ENCODE measurements at regions not wholly inside any gene's neighbourhood (a gene's known extent, or its start where the extent isn't known, plus 50 kb on each side); places are given as distances from the start of the nearest gene placed in this dataset.

GRCh38 chr10:44668336-44668735 is 242.8 kb upstream of the TMEM72 start:
- no peak for TF ChIP-seq CTCF (IDR thresholded peaks at IDR 0.05; ENCODE audit: poor library complexity)
- no peak for TF ChIP-seq EZH2phosphoT487 (IDR thresholded peaks at IDR 0.05; ENCODE audit: low read depth, severe bottlenecking, unreplicated experiment)
- no peak for TF ChIP-seq EZH2 (IDR thresholded peaks at IDR 0.05; ENCODE audit: borderline replicate concordance)
- no peak overlapping the region for H2AFZ ChIP-seq

GRCh38 chr10:44671319-44671718 is 239.8 kb upstream of the TMEM72 start:
- Histone ChIP-seq H3K4me2 (no peak overlapping the region), H2AFZ (no peak overlapping the region), H3K9me3 (ENCODE audit: low read depth) (no peaks in the 10 kb centered on the region), H3K27ac (no peak overlapping the region), H3K36me3 (replicated peaks; ENCODE audit: insufficient read depth, low read depth) (no peaks in the 10 kb centered on the region), H3K4me1 (ENCODE audit: insufficient read depth) (no peaks in the 10 kb centered on the region), H4K20me1 (ENCODE audit: insufficient read depth, poor library complexity, severe bottlenecking) (no peaks in the 10 kb centered on the region), H3K27me3 (no peaks in the 10 kb centered on the region), H3K79me2 (no peaks in the 10 kb centered on the region), H3K9me2 (replicated peaks; ENCODE audit: insufficient read depth) (no peaks in the 10 kb centered on the region), H3K4me3 (no peak overlapping the region)
- DNase-seq (ENCODE audit: low spot score) = no peak
- TF ChIP-seq EZH2phosphoT487 (IDR thresholded peaks at IDR 0.05; ENCODE audit: low read depth, severe bottlenecking, unreplicated experiment) (no peak), CTCF (IDR thresholded peaks at IDR 0.05; ENCODE audit: poor library complexity) (no peak), EZH2 (IDR thresholded peaks at IDR 0.05; ENCODE audit: borderline replicate concordance) (no peak)

More at GRCh38 chr10:44668336-44668735, 242.8 kb upstream of the TMEM72 start:
- Histone ChIP-seq H3K79me2 (no peaks in the 10 kb centered on the region), H3K27ac (no peak overlapping the region), H3K36me3 (replicated peaks; ENCODE audit: insufficient read depth, low read depth) (no peaks in the 10 kb centered on the region), H4K20me1 (ENCODE audit: insufficient read depth, poor library complexity, severe bottlenecking) (no peaks in the 10 kb centered on the region), H3K4me1 (ENCODE audit: insufficient read depth) (no peaks in the 10 kb centered on the region), H3K9me2 (replicated peaks; ENCODE audit: insufficient read depth) (no peaks in the 10 kb centered on the region), H3K4me2 (no peak overlapping the region), H3K9me3 (ENCODE audit: low read depth) (no peaks in the 10 kb centered on the region), H3K4me3 (no peak overlapping the region), H3K27me3 (no peaks in the 10 kb centered on the region)
- DNase-seq (ENCODE audit: low spot score) = no peak

- no peaks in the 10 kb centered on the region for H3K9me3 ChIP-seq (ENCODE audit: low read depth)
- H2AFZ ChIP-seq = no peak overlapping the region
- no peaks in the 10 kb centered on the region for H3K4me1 ChIP-seq (ENCODE audit: insufficient read depth)
- no peaks in the 10 kb centered on the region for H3K79me2 ChIP-seq
- no peak overlapping the region for H3K4me3 ChIP-seq
- no peak for DNase-seq (ENCODE audit: low spot score)
- no peaks in the 10 kb centered on the region for H3K36me3 ChIP-seq (replicated peaks; ENCODE audit: insufficient read depth, low read depth)
- peak overlapping the region; percentile 23 for H3K27ac ChIP-seq
- no peaks in the 10 kb centered on the region for H3K9me2 ChIP-seq (replicated peaks; ENCODE audit: insufficient read depth)
- WGBS (ENCODE audit: low lambda C conversion rate, missing lambda C conversion rate) = 68% methylated on average over 3 of the region's 3 CpGs
- H4K20me1 ChIP-seq (ENCODE audit: insufficient read depth, poor library complexity, severe bottlenecking) = no peaks in the 10 kb centered on the region
- H3K27me3 ChIP-seq = no peaks in the 10 kb centered on the region
- no peak overlapping the region for H3K4me2 ChIP-seq
- no peak for TF ChIP-seq EZH2phosphoT487 (IDR thresholded peaks at IDR 0.05; ENCODE audit: low read depth, severe bottlenecking, unreplicated experiment)
- TF ChIP-seq CTCF (IDR thresholded peaks at IDR 0.05; ENCODE audit: poor library complexity) = no peak
- TF ChIP-seq EZH2 (IDR thresholded peaks at IDR 0.05; ENCODE audit: borderline replicate concordance) = no peak
Measured at GRCh38 chr10:44673245-44673983, 237.7 kb upstream of the TMEM72 start.

All from hepatocyte (in vitro differentiated cells).